IPS-18a (cell line): ENCODE measurements at regions not wholly inside any gene's neighbourhood (a gene's known extent, or its start where the extent isn't known, plus 50 kb on each side); places are given as distances from the start of the nearest gene placed in this dataset.
"Not testable (repeated sequence)": the region's sequence is repeated elsewhere in the genome, so short reads cannot be mapped to it uniquely, and the experiment has no call there.

Source experiments
- H3K27ac ChIP-seq: one replicate; pipeline ENCODE4 v1.5.1; 2013; ENCODE audit warnings: low read length
- H3K27me3 ChIP-seq: one replicate; pipeline ENCODE4 v1.6.1; 2013; ENCODE audit warnings: mild to moderate bottlenecking, low read length; ENCODE audit not compliant: control insufficient read depth, insufficient read depth
- H3K36me3 ChIP-seq: one replicate; pipeline ENCODE4 v1.6.1; 2013; ENCODE audit warnings: low read depth, low read length; ENCODE audit not compliant: control insufficient read depth
- H3K4me1 ChIP-seq: one replicate; pipeline ENCODE4 v1.6.1; 2013; ENCODE audit warnings: low read depth, low read length; ENCODE audit not compliant: control insufficient read depth
- H3K4me3 ChIP-seq: one replicate; pipeline ENCODE4 v1.5.1; 2013; ENCODE audit warnings: low read length
- H3K9ac ChIP-seq: one replicate; pipeline ENCODE4 v1.6.1; 2013; ENCODE audit warnings: mild to moderate bottlenecking, low read length, moderate library complexity
- H3K9me3 ChIP-seq: one replicate; pipeline ENCODE4 v1.6.1; 2013; ENCODE audit warnings: low read depth, low read length; ENCODE audit not compliant: control insufficient read depth

DNA sequence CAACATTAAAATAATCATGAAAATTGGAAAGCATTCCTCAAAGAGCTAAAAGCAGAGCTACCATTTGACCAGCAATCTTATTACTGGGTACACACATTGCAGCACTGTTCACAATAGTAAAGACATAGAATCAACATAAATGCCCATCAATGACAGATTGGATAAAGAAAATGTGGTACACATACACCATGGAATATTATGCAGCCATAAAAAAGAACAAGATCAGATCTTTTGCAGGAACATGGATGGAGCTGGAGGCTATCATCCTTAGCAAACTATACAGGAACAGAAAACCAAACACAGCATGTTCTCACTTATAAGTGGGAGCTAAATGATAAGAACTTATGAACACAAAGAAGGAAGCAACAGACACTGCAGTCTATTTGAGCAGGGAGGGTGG, 52.8 kb upstream of the UNC5A start:
- H3K36me3 ChIP-seq, H3K27me3 ChIP-seq, H3K4me1 ChIP-seq, H3K27ac ChIP-seq, H3K4me3 ChIP-seq, H3K9ac ChIP-seq, H3K9me3 ChIP-seq: not testable (repeated sequence)
